GM18508 (cell line): ENCODE measurements at regions not wholly inside any gene's neighbourhood (a gene's known extent, or its start where the extent isn't known, plus 50 kb on each side); places are given as distances from the start of the nearest gene placed in this dataset.

ENCODE experiments used
- ATAC-seq: cut with Tn5 transposase; IDR thresholded peaks from one replicate; pipeline ENCODE4 v1.9.1; 2021; ENCODE audit warnings: moderate number of reproducible peaks; ENCODE audit not compliant: insufficient read depth, unreplicated experiment

DNA sequence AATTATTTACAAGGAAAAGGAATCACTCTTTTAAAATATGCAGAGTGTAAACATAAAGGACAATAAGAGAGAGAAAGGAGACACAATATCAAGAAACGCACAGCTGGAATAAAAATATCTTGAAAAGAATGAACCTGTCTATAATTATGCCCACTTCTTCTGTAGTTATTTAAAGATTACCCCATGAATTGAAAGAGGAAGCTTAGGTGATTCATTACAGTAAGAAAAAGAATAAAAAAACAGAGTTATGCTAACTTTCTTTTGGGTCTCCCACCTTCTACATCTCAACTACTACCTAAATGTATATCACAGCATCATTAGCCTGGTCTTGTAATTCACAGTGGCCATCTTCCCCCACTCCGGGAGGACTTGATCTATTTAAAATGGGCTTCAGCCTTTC lies 182.1 kb downstream of the MRPL39 start:
- no peak for ATAC-seq

DNA sequence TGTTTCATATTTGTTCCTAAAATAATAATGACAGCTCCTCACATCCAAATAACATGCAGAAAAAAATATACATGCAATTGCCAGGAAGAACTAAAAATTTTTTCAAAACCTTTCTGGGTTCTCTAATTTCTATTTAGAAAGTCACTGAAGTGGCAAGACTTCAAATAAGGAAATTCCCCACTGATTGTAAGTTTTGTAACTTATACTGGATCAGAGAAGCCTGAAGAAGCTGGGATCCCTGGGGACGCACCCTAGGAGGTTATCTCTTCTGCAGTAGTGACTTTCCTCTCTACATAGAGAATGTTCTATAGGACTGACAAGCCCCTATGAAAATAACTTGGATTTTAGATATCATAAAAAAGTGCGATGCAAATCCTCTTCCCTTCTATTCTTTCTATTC lies 182.6 kb downstream of the MRPL39 start:
- ATAC-seq = no peak

- no peak for ATAC-seq
These were observed 183.2 kb downstream of the MRPL39 start for GRCh38 chr21:25424048-25424447.

- no peak for ATAC-seq
These were observed 184.4 kb downstream of the MRPL39 start for GRCh38 chr21:25422610-25423608.

DNA sequence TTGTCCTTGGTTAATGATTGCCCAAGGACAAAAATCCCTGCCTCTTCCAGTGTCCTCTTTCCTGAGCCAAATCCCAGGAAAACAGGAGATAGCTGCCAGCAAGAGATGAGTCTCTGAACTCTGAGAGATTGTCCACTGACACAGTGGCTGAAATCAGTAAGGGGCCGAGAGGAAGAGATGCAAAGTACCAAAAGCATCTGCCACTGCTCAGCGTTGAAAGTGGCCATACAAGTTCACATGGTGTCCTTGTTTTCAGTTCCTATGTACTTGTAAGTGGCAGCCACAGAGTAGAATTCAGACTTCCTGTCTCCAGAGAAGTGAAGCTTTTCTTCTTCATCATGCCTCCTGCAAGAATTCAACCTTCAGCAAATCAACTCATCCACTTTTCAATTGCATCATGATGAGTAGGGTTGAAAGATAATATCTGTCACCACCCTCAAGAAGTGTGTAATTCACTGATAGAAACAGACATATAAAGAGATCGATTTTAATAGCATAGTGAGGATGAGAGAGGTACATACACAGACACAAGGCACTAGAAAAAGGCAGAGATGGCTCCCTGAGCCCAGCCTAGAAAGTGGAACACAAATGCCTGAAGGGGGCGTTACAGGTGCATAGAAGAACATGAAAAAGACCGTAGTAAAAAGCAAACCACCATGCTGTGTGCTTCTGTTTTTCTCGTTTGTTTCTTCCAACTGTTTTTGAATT lies 185.8 kb downstream of the MRPL39 start:
- ATAC-seq = peak; percentile 57

- ATAC-seq = no peak
These were observed 186.4 kb downstream of the MRPL39 start for GRCh38 chr21:25420831-25421230.

DNA sequence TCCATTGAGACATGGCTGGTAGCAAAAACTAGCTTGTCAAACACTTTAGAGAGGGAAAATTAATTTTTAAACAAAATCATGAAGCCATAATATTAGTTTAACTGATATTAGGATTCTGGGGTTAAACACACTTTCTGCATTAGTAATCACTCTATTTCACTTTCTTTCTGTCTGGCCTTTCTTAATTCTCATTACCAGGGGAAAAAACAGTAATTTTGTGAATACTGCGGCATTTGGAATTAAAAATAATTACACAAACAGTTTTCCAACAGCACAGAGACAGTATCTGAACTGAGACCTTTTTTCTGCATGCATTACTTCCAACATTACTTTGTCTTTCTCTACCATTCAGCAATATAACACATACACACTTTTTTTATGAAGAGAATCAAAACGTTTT lies 190.6 kb downstream of the MRPL39 start:
- no peak for ATAC-seq

GRCh38 chr21:25412100-25412499 lies 195.2 kb downstream of the MRPL39 start:
- no peak for ATAC-seq

GRCh38 chr21:25409978-25410377 lies 197.3 kb downstream of the MRPL39 start:
- ATAC-seq = no peak

DNA sequence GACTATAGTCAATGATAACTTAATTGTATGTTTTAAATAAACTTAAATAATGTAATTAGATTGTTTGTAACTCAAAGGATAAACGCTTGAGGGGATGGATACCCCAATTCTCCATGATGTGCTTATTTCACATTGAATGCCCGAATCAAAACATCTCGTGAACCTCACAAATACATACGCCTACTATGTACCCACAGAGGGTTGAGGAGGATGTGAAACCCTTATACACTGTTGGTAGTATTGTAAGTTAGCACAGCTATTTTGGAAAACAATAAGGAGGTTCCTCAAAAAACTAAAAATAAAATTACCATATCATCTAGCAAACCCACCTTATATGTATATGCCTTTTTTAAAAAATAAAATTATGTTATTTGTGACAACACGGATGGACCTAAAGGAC lies 198.6 kb downstream of the MRPL39 start:
- no peak for ATAC-seq

- ATAC-seq = no peak
These were observed 200.2 kb downstream of the MRPL39 start for GRCh38 chr21:25406887-25407579.

- ATAC-seq = no peak
These were observed 201.3 kb downstream of the MRPL39 start for GRCh38 chr21:25405984-25406383.

GRCh38 chr21:25402134-25402961 lies 204.9 kb downstream of the MRPL39 start:
- ATAC-seq = no peak

- ATAC-seq = no peak
These were observed 206.9 kb downstream of the MRPL39 start for GRCh38 chr21:25400427-25400826.

DNA sequence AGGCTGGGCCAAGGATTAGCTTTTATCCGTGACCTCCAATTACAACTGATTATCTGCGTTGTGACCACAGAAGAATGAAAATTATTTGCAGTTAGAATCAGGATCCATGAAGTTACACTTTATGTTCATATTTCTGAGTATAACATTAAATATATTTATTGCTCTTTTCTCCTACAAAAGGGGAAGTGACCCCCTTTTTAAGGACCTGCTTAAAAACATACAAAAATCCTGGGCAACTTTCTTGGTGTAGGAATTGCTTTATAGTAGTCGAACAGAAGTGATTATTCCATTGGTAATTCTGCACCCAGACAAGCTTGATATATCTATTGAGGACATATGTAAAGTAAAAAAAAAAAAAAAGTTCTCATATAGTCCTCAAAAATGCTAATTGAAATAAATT lies 208.7 kb downstream of the MRPL39 start:
- ATAC-seq = no peak

DNA sequence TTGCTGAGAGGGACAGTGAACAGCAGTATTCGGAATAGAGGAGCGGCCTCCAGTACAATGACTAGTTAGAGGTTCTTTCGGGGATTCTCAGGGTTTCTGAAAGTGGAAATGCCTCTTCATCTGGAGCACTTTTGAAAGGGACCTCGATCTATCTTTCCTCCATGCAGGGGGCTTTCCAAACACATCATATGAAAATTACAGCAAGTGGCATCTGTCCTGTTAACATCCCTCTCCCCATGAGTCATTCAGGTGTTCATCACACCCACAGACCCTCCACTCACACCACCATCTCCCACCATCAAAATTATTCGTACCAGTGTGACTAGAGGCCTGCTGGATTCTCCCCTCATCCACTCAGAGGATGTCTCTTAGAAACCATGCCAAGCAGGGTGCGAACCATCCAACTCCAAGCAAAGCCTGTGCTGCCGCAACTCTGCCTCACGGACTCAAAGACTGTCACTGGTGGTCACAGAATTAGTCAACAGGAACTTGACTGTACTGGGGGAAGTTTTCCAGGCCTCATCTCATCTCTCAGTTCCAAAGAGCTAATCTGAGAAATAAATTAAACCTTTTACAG lies 211.1 kb downstream of the MRPL39 start:
- ATAC-seq = peak; percentile 88

DNA sequence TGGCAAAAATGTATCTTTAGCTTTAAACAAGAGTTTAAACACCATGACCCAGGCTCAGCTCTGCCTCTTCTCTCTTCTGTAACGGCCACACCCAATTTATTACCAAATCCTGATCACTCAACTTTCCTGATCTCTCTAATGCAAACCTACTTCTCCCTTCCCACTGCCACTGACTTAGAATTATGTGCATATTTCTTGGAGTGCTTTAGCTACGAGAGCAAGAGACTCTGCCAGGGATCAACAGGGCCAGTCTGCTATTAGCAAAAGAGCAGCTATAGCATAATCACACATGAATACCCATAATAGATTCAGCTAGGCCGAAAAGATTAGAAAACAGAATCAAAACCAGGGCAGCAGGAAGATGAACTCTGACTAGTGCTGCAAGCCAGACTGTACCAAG lies 215.5 kb downstream of the MRPL39 start:
- no peak for ATAC-seq

DNA sequence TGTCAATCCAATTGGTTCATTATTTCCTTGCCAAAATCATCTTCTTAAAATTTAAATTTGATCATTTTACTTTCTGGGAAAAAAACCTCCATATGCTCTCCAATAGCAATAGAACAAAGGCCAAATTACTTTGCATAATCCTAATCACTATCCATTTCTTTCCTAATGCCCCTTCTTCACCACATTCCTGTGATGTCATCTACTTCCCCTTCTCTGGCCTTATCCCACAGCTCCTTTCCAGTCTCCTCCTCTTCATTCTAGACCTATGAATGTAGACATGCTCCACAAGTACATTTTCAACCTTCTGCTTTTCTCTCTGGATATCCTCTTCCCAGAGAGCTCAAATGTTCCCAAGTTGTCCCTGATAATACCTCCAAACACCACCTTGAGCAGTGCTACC lies 216.6 kb downstream of the MRPL39 start:
- ATAC-seq = no peak

DNA sequence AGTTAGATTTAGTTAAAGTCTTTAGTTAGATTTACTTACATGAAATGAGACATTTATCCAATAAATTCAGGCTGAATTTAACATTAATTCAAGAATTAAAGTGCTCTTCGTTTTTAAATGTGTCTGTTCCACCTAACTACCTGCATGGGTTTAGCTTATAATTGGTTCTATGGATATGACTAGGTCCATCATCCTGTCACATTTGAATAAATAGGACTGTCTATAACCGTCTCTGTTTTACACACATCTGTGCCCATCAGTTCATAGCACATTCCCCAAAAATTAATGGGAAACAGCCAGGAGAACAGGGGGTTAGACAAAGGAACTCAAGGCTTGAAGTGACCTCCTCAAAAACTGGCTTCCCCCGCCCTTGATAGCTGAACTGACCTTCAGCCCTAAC lies 219.6 kb downstream of the MRPL39 start:
- no peak for ATAC-seq
